ENCODE measurements at regions not wholly inside any gene's neighbourhood (a gene's known extent, or its start where the extent isn't known, plus 50 kb on each side); places are given as distances from the start of the nearest gene placed in this dataset.

DNA sequence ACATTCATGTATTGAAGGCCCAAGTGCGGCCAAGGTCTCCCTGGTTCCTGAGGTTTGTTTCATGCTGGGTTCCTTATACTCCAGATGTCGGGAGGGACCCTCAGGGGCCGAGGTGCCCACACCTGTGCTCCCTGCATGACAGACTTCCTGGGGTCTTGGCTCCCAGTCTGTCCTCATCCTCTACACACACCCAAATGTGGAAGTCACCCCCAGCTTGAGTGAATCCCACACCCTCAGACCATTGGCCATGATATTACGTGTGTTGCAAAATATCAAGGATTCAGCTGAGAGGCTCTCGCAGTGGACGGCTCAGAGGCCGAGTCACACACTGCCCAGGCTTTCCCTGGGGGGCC lies 82.2 kb upstream of the DUSP22 start:
- Histone ChIP-seq H3K4me1 (no peaks in the 10 kb centered on the region), H3K4me2 (ENCODE audit: low read length) (no peak overlapping the region), H3K9me3 (ENCODE audit: control insufficient read depth, low read length) (no peaks in the 10 kb centered on the region), H3K27me3 (ENCODE audit: control insufficient read depth, insufficient read depth, low read length) (no peaks in the 10 kb centered on the region), H3K36me3 (ENCODE audit: control insufficient read depth, insufficient read depth, low read length) (no peaks in the 10 kb centered on the region), H3K4me3 (ENCODE audit: low read depth, low read length) (no peak overlapping the region), H3K9ac (no peak overlapping the region), H3K27ac (no peak overlapping the region), H2AFZ (no peak overlapping the region), H3K79me2 (no peaks in the 10 kb centered on the region)
- TF ChIP-seq, protein P1, sequence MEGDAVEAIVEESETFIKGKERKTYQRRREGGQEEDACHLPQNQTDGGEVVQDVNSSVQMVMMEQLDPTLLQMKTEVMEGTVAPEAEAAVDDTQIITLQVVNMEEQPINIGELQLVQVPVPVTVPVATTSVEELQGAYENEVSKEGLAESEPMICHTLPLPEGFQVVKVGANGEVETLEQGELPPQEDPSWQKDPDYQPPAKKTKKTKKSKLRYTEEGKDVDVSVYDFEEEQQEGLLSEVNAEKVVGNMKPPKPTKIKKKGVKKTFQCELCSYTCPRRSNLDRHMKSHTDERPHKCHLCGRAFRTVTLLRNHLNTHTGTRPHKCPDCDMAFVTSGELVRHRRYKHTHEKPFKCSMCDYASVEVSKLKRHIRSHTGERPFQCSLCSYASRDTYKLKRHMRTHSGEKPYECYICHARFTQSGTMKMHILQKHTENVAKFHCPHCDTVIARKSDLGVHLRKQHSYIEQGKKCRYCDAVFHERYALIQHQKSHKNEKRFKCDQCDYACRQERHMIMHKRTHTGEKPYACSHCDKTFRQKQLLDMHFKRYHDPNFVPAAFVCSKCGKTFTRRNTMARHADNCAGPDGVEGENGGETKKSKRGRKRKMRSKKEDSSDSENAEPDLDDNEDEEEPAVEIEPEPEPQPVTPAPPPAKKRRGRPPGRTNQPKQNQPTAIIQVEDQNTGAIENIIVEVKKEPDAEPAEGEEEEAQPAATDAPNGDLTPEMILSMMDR (IDR thresholded peaks at IDR 0.05): no peak

DNA sequence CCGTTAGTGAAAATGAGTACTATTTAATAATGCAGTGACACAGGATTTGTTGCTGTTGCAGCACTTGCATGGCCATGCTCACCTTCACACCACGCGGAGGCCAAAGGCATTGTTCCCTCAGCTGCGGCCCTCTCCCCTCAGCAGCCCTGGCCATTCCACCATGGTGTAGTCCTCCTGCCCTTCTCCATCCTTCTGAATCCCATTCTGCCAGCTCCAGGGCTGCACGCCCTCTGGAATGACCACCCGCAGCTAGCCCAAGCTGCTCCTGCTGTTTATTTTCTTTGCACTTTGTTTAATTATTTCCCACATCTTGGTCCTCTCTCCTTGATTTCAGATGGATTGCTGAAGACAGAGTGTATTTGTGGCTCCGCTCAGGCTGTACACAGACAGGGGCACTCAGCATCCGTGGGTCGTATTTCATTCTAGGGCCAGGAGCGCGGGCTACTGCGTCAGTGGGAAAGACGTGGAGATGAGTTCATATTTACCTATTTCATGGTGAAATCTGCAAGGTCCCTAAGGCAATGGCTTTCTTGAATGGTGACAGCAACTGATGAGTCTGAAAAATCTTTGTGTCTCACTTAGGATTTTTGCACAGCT lies 81.4 kb upstream of the DUSP22 start:
- H3K79me2 ChIP-seq: no peaks in the 10 kb centered on the region
- no peak overlapping the region for H2AFZ ChIP-seq
- no peaks in the 10 kb centered on the region for H3K27me3 ChIP-seq (ENCODE audit: control insufficient read depth, insufficient read depth, low read length)
- no peak overlapping the region for H3K4me3 ChIP-seq (ENCODE audit: low read depth, low read length)
- H3K9me3 ChIP-seq (ENCODE audit: control insufficient read depth, low read length): no peaks in the 10 kb centered on the region
- no peak overlapping the region for H3K27ac ChIP-seq
- no peaks in the 10 kb centered on the region for H3K36me3 ChIP-seq (ENCODE audit: control insufficient read depth, insufficient read depth, low read length)
- no peaks in the 10 kb centered on the region for H3K4me1 ChIP-seq
- TF ChIP-seq, protein P1 (IDR thresholded peaks at IDR 0.05): no peak
- H3K9ac ChIP-seq: no peak overlapping the region
- no peak overlapping the region for H3K4me2 ChIP-seq (ENCODE audit: low read length)

DNA sequence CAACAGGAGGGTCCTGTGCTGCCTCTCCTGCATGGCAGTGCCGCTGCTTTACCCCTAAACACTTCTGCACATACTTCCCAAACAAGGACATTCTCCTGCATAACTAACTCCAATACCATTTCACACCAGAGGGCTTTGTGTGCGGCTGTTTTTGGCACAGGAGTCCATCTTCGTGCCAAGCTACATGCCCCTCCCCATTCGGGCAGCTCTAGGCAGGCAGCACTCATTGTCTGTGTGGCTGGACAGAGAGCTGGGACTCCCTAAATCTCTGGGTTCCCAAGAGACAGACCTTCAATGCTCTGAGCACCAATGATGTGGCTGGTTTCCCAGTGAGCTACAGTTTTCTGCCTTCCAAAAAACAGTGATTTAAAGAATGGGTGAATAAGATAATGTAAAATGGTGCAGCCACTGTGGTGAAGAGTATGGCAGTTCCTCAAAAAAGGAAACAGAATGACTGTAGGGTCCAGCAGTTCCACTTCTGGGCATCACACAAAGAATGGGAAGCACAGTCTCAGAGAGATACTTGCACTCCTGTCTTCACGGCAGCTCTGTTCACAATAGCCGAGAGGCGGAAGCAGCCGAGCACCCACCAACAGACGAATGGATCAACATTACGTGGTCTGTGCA lies 80.3 kb upstream of the DUSP22 start:
- Histone ChIP-seq H3K9ac (no peak overlapping the region), H3K27ac (no peak overlapping the region), H3K4me1 (no peaks in the 10 kb centered on the region), H3K9me3 (ENCODE audit: control insufficient read depth, low read length) (no peaks in the 10 kb centered on the region), H3K79me2 (no peaks in the 10 kb centered on the region), H3K36me3 (ENCODE audit: control insufficient read depth, insufficient read depth, low read length) (no peaks in the 10 kb centered on the region), H3K4me3 (ENCODE audit: low read depth, low read length) (no peak overlapping the region), H3K4me2 (ENCODE audit: low read length) (no peak overlapping the region), H3K27me3 (ENCODE audit: control insufficient read depth, insufficient read depth, low read length) (no peaks in the 10 kb centered on the region), H2AFZ (no peak overlapping the region)
- TF ChIP-seq, protein P1 (IDR thresholded peaks at IDR 0.05): no peak

DNA sequence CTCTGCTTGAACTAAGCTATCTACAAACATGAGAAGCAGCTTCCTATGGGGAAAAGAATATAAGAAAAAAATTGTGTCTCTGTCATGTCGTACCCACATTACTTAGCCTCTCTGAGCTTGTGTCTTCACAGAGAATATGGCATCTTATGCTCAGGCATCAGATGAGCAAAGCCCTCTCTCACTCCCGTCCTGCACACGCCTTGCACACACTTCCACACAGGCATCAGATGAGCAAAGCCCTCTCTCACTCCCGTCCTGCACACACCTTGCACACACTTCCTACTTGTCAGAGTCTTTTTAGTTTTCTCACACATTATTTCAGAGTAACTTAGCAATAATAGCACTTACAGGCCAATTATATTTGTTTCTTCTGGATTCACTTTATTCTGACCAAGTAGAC lies 79.0 kb upstream of the DUSP22 start:
- Histone ChIP-seq H3K9me3 (ENCODE audit: control insufficient read depth, low read length) (no peaks in the 10 kb centered on the region), H3K4me2 (ENCODE audit: low read length) (no peak overlapping the region), H3K4me3 (ENCODE audit: low read depth, low read length) (no peak overlapping the region), H3K4me1 (no peaks in the 10 kb centered on the region), H3K36me3 (ENCODE audit: control insufficient read depth, insufficient read depth, low read length) (no peaks in the 10 kb centered on the region), H3K9ac (no peak overlapping the region), H3K27me3 (ENCODE audit: control insufficient read depth, insufficient read depth, low read length) (no peaks in the 10 kb centered on the region), H3K79me2 (no peaks in the 10 kb centered on the region), H3K27ac (no peak overlapping the region), H2AFZ (no peak overlapping the region)
- TF ChIP-seq, protein P1 (IDR thresholded peaks at IDR 0.05): no peak

DNA sequence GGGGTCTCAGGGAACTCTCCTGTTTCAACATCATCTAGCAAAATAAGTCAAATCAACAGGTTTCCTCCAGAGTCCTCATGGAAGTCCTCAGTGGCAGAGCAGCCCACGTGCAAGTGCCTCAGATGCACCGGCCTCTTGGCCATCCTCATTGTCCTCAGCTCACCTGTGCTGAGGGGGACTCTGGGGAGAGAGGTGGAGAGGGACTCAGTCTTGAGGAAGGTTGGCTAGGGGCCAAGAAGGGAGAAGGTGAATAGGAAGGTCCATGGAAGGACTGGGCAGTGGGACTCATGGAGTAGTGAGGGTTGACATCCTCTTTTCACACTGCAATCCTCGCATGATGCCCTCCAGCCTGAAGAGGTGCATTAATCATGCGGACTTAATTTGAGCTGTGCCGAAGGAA lies 77.9 kb upstream of the DUSP22 start:
- no peaks in the 10 kb centered on the region for H3K27me3 ChIP-seq (ENCODE audit: control insufficient read depth, insufficient read depth, low read length)
- H3K27ac ChIP-seq: no peak overlapping the region
- no peaks in the 10 kb centered on the region for H3K36me3 ChIP-seq (ENCODE audit: control insufficient read depth, insufficient read depth, low read length)
- H2AFZ ChIP-seq: no peak overlapping the region
- H3K4me3 ChIP-seq (ENCODE audit: low read depth, low read length): no peak overlapping the region
- TF ChIP-seq, protein P1 (IDR thresholded peaks at IDR 0.05): no peak
- H3K4me1 ChIP-seq: no peaks in the 10 kb centered on the region
- H3K4me2 ChIP-seq (ENCODE audit: low read length): no peak overlapping the region
- no peaks in the 10 kb centered on the region for H3K9me3 ChIP-seq (ENCODE audit: control insufficient read depth, low read length)
- H3K9ac ChIP-seq: no peak overlapping the region
- H3K79me2 ChIP-seq: no peaks in the 10 kb centered on the region

Measured in parathyroid adenoma (tissue), 2 donors.